ENCODE measurements at regions not wholly inside any gene's neighbourhood (a gene's known extent, or its start where the extent isn't known, plus 50 kb on each side); places are given as distances from the start of the nearest gene placed in this dataset.

DNA sequence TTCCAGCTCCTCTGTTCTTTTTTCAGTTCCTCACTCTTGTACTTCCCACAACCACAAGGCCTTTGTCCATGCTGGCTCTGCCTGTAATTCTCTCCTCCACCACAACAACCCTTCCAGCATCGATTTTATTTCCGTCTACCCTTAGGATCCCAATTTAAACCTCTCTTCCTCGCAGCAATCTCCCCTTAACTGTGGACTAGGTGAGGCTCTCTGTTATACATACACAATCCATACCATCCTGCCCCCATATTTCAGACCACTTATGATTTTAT lies 90.4 kb upstream of the ZC3H11B start:
- H3K36me3 Mint-ChIP-seq (ENCODE audit: insufficient read depth in 1 of 3, low read depth in 3 of 3): no peaks in the 10 kb centered on the region
- TF ChIP-seq, protein P1, sequence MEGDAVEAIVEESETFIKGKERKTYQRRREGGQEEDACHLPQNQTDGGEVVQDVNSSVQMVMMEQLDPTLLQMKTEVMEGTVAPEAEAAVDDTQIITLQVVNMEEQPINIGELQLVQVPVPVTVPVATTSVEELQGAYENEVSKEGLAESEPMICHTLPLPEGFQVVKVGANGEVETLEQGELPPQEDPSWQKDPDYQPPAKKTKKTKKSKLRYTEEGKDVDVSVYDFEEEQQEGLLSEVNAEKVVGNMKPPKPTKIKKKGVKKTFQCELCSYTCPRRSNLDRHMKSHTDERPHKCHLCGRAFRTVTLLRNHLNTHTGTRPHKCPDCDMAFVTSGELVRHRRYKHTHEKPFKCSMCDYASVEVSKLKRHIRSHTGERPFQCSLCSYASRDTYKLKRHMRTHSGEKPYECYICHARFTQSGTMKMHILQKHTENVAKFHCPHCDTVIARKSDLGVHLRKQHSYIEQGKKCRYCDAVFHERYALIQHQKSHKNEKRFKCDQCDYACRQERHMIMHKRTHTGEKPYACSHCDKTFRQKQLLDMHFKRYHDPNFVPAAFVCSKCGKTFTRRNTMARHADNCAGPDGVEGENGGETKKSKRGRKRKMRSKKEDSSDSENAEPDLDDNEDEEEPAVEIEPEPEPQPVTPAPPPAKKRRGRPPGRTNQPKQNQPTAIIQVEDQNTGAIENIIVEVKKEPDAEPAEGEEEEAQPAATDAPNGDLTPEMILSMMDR (conservative IDR thresholded peaks at IDR 0.05): 0 out of 3 replicates have a peak, but pooled peaks have one; percentile 13
- Histone ChIP-seq H3T11ph (ENCODE audit: low read length) (no peak overlapping the region), H3K23ac (ENCODE audit: insufficient read length, low read depth, low read length) (no peak overlapping the region), H4K91ac (ENCODE audit: insufficient read length, low read depth, low read length) (no peak overlapping the region), H3K79me1 (ENCODE audit: insufficient read depth, low read depth, low read length, poor library complexity, severe bottlenecking) (no peaks in the 10 kb centered on the region), H2AK5ac (ENCODE audit: insufficient read length, low read length) (no peak overlapping the region), H2BK12ac (ENCODE audit: insufficient read length, low read depth, low read length) (no peak overlapping the region), H3K23me2 (ENCODE audit: insufficient read length, low read depth, low read length, poor library complexity, severe bottlenecking) (no peaks in the 10 kb centered on the region), H4K20me1 (ENCODE audit: control insufficient read depth, insufficient read depth, insufficient read length) (no peaks in the 10 kb centered on the region), H3K4ac (ENCODE audit: low read depth, low read length) (no peak overlapping the region), H3K79me2 (ENCODE audit: insufficient read depth, low read length) (no peaks in the 10 kb centered on the region), H2BK5ac (ENCODE audit: insufficient read length, low read length) (no peak overlapping the region), H3K18ac (ENCODE audit: insufficient read length, low read depth, low read length) (no peak overlapping the region), H3K27me3 (ENCODE audit: insufficient read depth, low read length) (no peaks in the 10 kb centered on the region), H4K8ac (replicated peaks; ENCODE audit: insufficient read length, low read depth, low read length) (no peak overlapping the region), H2BK120ac (ENCODE audit: low read depth, low read length, poor library complexity, severe bottlenecking) (no peak overlapping the region), H2BK15ac (ENCODE audit: low read depth, low read length) (no peak overlapping the region), H3K14ac (ENCODE audit: insufficient read depth, low read length) (no peak overlapping the region), H4K5ac (ENCODE audit: insufficient read length, low read depth, low read length) (no peak overlapping the region), H2AFZ (ENCODE audit: low read length) (no peak overlapping the region), H3K27ac (ENCODE audit: insufficient read length, low read depth, low read length) (no peak overlapping the region), H3K4me2 (ENCODE audit: insufficient read depth, insufficient read length, low read length) (no peak overlapping the region), H3K9me3 (ENCODE audit: control insufficient read depth, low read depth, low read length) (no peaks in the 10 kb centered on the region), H3K4me1 (ENCODE audit: insufficient read depth, low read length) (no peaks in the 10 kb centered on the region), H3K9ac (ENCODE audit: extremely low read depth, insufficient read length, low read length) (no peak overlapping the region), H3K56ac (ENCODE audit: insufficient read length, low read depth, low read length) (no peak overlapping the region), H2BK20ac (ENCODE audit: low read depth, low read length, poor library complexity, severe bottlenecking) (no peak overlapping the region)
- H3K4me1 Mint-ChIP-seq: no peaks in the 10 kb centered on the region
- no peak for DNase-seq
- H3K4me3 Mint-ChIP-seq: no peak overlapping the region
- no CpG with 5 or more reads among the region's 3 CpGs for WGBS (ENCODE audit: extremely low coverage, insufficient read length, low lambda C conversion rate)
- H3K9me3 Mint-ChIP-seq: peaks cover 0 to 3% of the 10 kb centered on the region in 2 experiments; a peak in 1 of 5 replicates
- H3K27ac Mint-ChIP-seq: no peak overlapping the region
- no peaks in the 10 kb centered on the region; the same call in 1 of the 2 replicates for H3K27me3 Mint-ChIP-seq (ENCODE audit: low read depth)

All from H9 (cell line).